Skeletal muscle tissue (tissue), 3 donors: ENCODE measurements at regions not wholly inside any gene's neighbourhood (a gene's known extent, or its start where the extent isn't known, plus 50 kb on each side); places are given as distances from the start of the nearest gene placed in this dataset.

Experiments
- H3K27ac ChIP-seq: one replicate; pipeline ENCODE4 v1.7.0; 2013; ENCODE audit warnings: mild to moderate bottlenecking, low read depth, low read length, inconsistent platforms
- H3K27me3 ChIP-seq, 3 donors: one replicate each; pipeline ENCODE4 v1.7.0; 2013; ENCODE audit warnings: low read length in 3 of 3; ENCODE audit not compliant: control insufficient read depth in 3 of 3, insufficient read depth in 3 of 3
- H3K36me3 ChIP-seq, 3 donors: one replicate each; pipeline ENCODE4 v1.7.0; 2013; ENCODE audit warnings: low read length in 3 of 3; ENCODE audit not compliant: control insufficient read depth in 3 of 3, insufficient read depth in 3 of 3
- H3K4me1 ChIP-seq, 3 donors: one replicate each; pipeline ENCODE4 v1.7.0; 2013; ENCODE audit warnings: low read length in 3 of 3, mild to moderate bottlenecking in 3 of 3; ENCODE audit not compliant: control insufficient read depth in 3 of 3, insufficient read depth in 3 of 3
- H3K4me3 ChIP-seq, 3 donors: one replicate each; pipeline ENCODE4 v1.7.0; 2013; ENCODE audit warnings: low read length in 3 of 3
- H3K9ac ChIP-seq, 3 donors: one replicate each; pipeline ENCODE4 v1.7.0; 2013; ENCODE audit warnings: low read length in 3 of 3, mild to moderate bottlenecking in 3 of 3, moderate library complexity in 2 of 3, low read depth in 1 of 3
- H3K9me3 ChIP-seq, 3 donors: one replicate each; pipeline ENCODE4 v1.7.0; 2013; ENCODE audit warnings: low read length in 3 of 3; ENCODE audit not compliant: control insufficient read depth in 3 of 3
- donor health status: Osteomylitis.

- no peak overlapping the region for H3K27ac ChIP-seq
- H3K4me3 ChIP-seq = no peak overlapping the region
- H3K36me3 ChIP-seq = no peaks in the 10 kb centered on the region
- no peaks in the 10 kb centered on the region for H3K27me3 ChIP-seq
- no peaks in the 10 kb centered on the region for H3K4me1 ChIP-seq
- H3K9me3 ChIP-seq = no peaks in the 10 kb centered on the region
- H3K9ac ChIP-seq = no peak overlapping the region
These were observed 307.4 kb upstream of the DAB2 start for GRCh38 chr5:39732166-39732565.

GRCh38 chr5:39730699-39731098 lies 305.9 kb upstream of the DAB2 start:
- no peak overlapping the region for H3K9ac ChIP-seq
- H3K4me3 ChIP-seq = no peak overlapping the region
- H3K36me3 ChIP-seq = no peaks in the 10 kb centered on the region
- H3K27me3 ChIP-seq = no peaks in the 10 kb centered on the region
- no peaks in the 10 kb centered on the region for H3K4me1 ChIP-seq
- no peaks in the 10 kb centered on the region for H3K9me3 ChIP-seq
- no peak overlapping the region for H3K27ac ChIP-seq

DNA sequence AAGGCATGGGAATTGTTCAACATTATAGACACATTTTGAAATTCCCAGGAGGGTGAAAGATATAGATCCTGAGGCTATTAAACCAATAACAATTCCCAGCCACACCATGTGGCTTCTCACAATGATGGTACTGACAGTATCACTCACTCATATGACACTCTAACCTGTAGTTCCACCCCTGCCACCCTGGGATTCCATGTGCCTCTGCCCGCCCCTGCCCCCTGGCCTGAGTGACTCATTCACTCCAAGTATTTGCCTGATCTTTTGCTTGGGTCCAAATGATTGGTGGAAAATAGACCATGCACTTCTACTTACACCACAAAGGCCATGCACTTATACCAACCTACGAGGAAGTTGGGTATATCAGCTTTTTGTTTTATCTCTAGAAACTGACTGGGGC lies 305.2 kb upstream of the DAB2 start:
- H3K36me3 ChIP-seq = no peaks in the 10 kb centered on the region
- no peak overlapping the region for H3K27ac ChIP-seq
- no peaks in the 10 kb centered on the region for H3K27me3 ChIP-seq
- H3K9me3 ChIP-seq = no peaks in the 10 kb centered on the region
- H3K9ac ChIP-seq = no peak overlapping the region
- H3K4me3 ChIP-seq = no peak overlapping the region
- H3K4me1 ChIP-seq = no peaks in the 10 kb centered on the region

GRCh38 chr5:39726467-39726866 lies 301.7 kb upstream of the DAB2 start:
- Histone ChIP-seq H3K4me3 (no peak overlapping the region), H3K27ac (no peak overlapping the region)

GRCh38 chr5:39721394-39721793 lies 296.6 kb upstream of the DAB2 start:
- no peaks in the 10 kb centered on the region for H3K4me1 ChIP-seq
- no peaks in the 10 kb centered on the region for H3K9me3 ChIP-seq

More at GRCh38 chr5:39726467-39726866, 301.7 kb upstream of the DAB2 start:
- Histone ChIP-seq H3K9ac (no peak overlapping the region), H3K36me3 (no peaks in the 10 kb centered on the region), H3K27me3 (no peaks in the 10 kb centered on the region), H3K9me3 (no peaks in the 10 kb centered on the region), H3K4me1 (no peaks in the 10 kb centered on the region)

DNA sequence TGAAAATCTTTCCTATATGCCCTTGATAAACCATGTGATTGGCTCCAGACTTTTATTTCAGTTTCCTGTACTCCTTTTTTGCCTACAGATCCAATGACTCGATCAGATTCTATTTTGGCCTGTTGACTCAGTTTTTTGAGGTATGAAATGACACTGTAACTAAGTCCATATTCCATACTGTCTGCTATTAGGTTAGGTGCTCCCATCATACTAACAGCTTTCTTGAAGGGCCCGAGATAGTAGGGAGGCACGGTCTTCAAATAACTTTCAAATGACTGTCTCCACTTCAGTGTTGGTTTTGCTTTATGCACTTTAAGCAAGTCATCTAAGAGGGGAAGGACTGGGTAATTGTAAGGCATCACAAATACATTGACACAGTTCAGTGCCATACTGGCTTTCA lies 295.4 kb upstream of the DAB2 start:
- Histone ChIP-seq H3K9ac (no peak overlapping the region), H3K36me3 (no peaks in the 10 kb centered on the region), H3K4me1 (no peaks in the 10 kb centered on the region), H3K4me3 (no peak overlapping the region), H3K9me3 (no peaks in the 10 kb centered on the region), H3K27ac (no peak overlapping the region), H3K27me3 (no peaks in the 10 kb centered on the region)

More at GRCh38 chr5:39721394-39721793, 296.6 kb upstream of the DAB2 start:
- H3K27me3 ChIP-seq = no peaks in the 10 kb centered on the region
- no peak overlapping the region for H3K9ac ChIP-seq
- H3K4me3 ChIP-seq = no peak overlapping the region
- no peak overlapping the region for H3K27ac ChIP-seq
- H3K36me3 ChIP-seq = no peaks in the 10 kb centered on the region

DNA sequence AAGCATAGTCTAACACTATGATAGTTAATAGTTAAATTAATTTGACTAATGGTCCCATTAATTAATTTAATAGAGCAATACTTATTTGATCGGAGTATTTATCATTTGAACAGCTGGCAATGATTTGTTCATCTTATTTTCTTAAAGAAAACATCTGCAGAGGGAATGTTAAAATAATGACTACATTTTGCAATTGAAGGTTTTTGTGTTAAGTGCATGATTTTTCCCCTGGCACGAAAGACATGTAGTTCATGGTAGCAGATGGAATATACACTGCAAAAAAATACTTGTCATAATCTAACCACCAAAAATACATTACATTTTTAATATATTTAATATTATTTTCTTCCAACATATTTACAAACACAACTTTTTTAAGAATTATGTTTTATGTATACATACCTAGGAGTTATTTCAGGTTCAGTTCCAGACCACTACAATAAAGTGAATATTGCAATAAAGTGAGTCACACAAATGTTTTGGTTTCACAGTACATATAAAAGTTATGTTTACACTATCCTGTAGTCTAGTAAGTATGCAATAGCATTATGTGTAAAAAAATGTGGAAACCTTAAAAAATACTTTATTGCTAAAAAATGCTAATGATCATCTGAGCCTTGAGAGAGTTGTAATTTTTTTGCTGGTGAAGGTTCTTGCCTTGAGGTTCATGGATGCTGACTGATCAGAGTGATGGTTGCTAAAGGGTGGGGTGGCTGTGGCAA lies 292.6 kb upstream of the DAB2 start:
- no peaks in the 10 kb centered on the region for H3K36me3 ChIP-seq
- no peak overlapping the region for H3K27ac ChIP-seq
- no peaks in the 10 kb centered on the region for H3K27me3 ChIP-seq
- no peak overlapping the region for H3K9ac ChIP-seq
- H3K4me3 ChIP-seq = no peak overlapping the region
- H3K4me1 ChIP-seq = peaks cover 3 to 4% (median 4%) of the 10 kb centered on the region in 3 donors
- H3K9me3 ChIP-seq = no peaks in the 10 kb centered on the region

DNA sequence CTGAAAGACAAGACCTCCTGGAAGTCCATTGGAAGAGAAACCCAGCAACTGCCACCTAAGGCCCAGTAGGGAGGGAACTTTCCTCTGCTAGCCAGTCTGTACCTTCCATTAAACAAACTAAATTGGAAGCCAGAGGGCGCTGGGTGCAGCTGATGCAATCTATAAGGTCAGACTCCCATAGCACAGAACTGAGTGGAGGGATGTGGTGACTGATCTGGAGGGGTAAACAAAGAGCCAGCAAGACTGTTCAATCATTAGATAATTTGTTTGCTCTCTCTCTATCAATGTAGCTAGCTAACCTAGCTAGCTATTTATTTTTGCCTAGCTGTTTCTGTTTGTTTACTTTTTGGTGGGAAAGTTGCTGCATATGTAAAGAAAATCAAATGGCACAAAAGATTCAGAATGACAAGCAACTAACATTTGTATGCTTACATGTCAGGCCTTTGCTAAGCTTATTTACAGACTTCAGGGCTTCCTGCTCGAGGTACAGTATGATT lies 291.8 kb upstream of the DAB2 start:
- H3K27ac ChIP-seq = no peak overlapping the region
- H3K4me3 ChIP-seq = no peak overlapping the region
- H3K36me3 ChIP-seq = no peaks in the 10 kb centered on the region
- H3K27me3 ChIP-seq = no peaks in the 10 kb centered on the region
- no peak overlapping the region for H3K9ac ChIP-seq
- peaks cover 3 to 4% (median 4%) of the 10 kb centered on the region in 3 donors for H3K4me1 ChIP-seq
- no peaks in the 10 kb centered on the region for H3K9me3 ChIP-seq

DNA sequence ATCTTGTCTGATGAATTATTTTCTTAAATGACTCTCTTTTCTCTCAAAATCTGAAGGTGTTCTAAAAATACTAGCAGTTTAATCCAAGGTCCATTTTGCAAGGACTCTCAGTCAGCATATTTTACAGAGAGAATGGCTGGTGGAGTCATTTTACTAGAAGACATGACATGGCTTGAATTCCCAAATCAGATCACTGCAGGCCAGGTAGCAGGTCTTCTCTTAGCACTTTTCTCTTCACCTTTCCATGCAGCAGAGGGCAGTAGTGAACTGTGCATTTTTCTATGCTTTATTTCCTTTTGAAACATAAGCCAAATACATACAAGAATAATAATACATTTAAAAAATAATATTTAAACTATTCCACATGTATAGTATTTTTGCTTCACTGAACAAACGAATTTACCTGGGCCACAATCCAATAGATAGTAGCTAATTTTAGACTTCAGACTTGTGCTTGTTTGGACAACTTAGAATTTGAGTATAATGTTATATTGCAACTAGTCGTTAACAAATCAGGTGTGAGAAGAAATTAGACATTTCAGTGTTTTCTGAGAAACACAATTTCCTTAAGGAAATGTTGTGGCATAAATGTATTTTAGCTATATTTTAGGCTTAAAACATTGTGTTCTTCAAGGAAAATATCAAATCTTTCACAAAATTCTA lies 289.4 kb upstream of the DAB2 start:
- peak overlapping the region; percentile 62 for H3K27ac ChIP-seq

DNA sequence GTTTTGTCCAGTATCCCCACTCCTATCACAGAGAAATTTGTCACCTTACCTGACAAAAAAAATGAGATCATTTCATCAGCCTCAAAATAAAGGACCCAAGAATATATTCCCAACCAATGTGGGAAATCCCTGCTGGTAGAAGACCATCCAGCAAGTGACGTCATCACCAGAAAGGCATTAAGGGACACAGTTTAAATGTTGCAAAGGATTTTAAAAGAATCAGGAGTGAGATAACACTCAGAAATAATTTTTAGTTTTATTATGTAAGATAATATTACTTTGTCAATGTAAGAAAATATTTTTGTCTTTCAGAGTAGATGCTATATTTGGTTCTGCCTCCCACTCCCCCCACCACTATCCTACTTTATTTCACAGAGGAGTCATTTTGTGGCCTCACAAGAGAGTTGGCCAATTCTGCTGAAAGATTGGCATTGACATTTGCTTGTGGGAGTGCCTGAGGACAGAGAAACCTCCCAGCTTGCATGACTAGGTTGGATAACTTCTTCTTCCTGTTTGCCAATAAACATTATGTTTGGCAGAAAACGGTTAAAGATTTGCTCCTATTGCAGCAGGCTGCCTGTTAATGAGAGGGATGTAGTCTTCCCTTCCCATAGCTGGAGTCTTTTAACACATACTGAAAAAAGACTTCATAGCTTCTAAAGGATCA lies 288.6 kb upstream of the DAB2 start:
- no peak overlapping the region for H3K4me3 ChIP-seq
- peak overlapping the region; percentile 62 for H3K27ac ChIP-seq
- H3K4me1 ChIP-seq = peaks cover 3 to 4% (median 4%) of the 10 kb centered on the region in 3 donors
- peak overlapping the region in 1 of 3 donors; percentile 17 for H3K9ac ChIP-seq
- H3K27me3 ChIP-seq = no peaks in the 10 kb centered on the region
- H3K36me3 ChIP-seq = no peaks in the 10 kb centered on the region
- H3K9me3 ChIP-seq = no peaks in the 10 kb centered on the region

More for the DNA sequence above, 289.4 kb upstream of the DAB2 start:
- Histone ChIP-seq H3K9me3 (no peaks in the 10 kb centered on the region), H3K27me3 (no peaks in the 10 kb centered on the region), H3K4me3 (no peak overlapping the region), H3K36me3 (no peaks in the 10 kb centered on the region), H3K4me1 (peaks cover 3 to 4% (median 4%) of the 10 kb centered on the region in 3 donors), H3K9ac (peak overlapping the region in 1 of 3 donors; percentile 24)
